T-helper 2 cell (primary cell): ENCODE measurements at regions not wholly inside any gene's neighbourhood (a gene's known extent, or its start where the extent isn't known, plus 50 kb on each side); places are given as distances from the start of the nearest gene placed in this dataset.

Experiments
- DNase-seq, 5 experiments: peaks; one replicate each; pipeline versions ENCODE4 v3.0.0 to v3.0.0-alpha.2; 2012 to 2022

DNA sequence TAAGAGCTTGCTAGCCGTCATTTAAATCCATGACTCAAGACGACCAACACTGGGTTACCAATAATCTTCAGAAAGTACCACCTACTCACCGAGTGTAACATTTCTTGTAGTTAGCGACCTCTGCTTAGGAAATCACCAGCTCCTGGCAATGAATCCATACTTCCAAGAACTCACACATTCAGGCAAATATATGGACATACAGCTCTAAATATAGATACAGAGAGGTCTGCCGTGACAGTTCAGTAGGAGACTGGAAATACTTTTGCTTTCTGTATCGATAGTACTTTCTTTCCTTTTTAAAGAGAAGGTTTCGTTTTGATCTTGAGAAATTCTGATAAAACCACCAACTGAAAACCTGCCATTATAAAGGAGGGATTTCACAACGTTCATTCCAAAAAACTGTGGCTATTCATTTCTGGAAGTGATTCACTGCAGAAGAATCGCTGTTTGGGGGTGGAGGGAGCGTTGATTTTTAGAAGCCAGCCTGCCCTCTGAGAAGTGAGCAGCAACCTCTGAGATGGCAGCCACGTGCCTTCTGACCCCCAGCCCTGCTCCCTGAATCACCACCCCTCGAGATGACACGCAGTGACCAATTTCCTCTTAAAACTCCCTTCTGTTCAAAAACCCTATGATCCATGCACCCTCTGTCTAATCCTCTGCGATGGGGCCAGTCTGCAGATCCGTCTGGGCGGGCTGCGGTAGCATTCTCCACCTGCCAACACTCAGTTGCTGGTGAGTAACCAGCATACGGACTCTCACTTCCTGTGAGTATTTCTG lies 179.0 kb upstream of the KLF14 start:
- DNase-seq, result peak; percentile 55 to 93 (median 81)

DNA sequence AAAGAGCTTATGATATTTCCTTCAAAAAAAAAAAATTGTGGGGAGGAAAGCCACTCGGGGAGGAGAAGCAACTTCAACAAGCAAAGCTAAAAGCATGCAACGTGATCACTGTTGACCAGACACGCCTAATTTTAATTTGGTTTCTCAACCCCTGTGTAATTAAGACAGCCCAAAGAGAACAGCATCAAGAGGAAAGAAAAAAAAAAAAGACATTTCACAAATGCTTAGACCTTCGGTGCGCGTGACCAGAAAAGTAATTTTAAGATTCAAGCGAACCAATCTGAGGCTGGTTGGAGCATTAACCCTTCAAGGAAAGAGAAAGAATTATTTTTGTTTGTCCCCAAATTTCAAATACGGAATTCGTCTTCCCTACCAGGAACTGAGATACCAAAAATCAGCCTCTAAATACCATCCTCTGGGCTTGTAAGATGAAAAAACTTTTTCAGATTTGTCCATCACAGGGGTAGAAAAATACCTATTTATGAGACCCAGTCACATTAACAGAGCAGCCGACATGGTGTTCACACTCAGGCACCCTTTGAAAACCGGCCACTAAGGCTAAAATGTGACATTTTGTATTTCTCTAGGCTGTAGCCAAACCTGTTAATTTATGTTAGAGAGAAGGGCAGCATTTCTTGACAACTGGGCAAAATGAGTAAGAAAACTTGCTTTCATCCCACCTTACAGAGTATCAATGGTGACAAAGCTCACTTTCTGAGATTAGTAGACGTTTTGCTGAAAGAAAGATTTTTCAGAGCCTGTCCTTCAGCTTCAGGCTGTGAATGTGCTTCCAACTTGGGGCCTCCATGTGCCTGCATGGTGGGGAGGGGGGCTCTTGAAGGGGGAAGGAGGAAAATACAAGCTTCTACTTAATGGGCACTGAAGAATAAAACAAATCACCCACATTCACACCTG lies 179.9 kb upstream of the KLF14 start:
- DNase-seq, result no peak

GRCh38 chr7:130914554-130915294 lies 180.7 kb upstream of the KLF14 start:
- DNase-seq, result no peak

GRCh38 chr7:130917669-130918128 lies 183.7 kb upstream of the KLF14 start:
- no peak for DNase-seq

DNA sequence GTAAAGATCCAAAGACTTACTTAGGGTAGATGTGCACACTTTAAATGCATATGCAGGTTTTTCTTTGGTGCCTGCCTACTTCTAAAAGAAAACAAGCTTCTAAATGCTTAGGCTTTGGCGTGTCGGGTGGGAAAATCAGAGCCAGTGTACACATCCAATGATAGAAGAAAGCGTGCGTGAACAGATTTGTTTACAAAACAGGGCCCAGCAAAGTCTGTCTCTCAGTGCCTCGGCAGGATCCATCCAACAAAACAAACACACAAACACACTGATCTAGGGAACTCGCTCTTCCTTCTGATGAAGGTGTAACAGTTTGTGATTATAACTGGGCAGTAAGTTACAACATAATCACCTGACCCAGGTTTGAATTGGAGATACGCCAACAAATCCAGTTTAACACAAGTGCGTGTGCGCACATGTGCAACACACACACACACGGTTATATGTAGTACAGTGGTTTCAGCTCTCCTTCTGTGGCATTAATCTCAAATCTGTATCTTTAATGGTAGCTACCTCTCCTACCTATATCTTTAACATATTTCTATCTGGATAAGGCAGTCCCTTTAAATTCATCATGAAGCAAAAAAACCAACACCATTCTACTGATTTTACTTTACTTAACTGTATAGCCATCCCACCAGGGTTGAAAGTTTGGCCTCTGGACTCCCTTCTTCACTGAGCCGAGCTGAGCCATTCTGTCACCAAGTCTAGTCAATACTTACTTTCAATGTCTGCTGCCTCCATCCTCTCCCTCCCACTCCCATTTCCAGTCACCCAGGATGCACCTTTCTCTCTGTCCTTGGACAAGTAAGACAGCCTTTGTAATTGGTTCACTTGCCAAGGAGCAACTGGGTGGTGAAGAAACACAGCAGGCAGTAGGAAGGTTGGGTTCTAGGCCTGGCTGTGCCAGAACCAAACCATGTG lies 184.4 kb upstream of the KLF14 start:
- peak in 1 of 5 experiments; percentile 65 for DNase-seq

DNA sequence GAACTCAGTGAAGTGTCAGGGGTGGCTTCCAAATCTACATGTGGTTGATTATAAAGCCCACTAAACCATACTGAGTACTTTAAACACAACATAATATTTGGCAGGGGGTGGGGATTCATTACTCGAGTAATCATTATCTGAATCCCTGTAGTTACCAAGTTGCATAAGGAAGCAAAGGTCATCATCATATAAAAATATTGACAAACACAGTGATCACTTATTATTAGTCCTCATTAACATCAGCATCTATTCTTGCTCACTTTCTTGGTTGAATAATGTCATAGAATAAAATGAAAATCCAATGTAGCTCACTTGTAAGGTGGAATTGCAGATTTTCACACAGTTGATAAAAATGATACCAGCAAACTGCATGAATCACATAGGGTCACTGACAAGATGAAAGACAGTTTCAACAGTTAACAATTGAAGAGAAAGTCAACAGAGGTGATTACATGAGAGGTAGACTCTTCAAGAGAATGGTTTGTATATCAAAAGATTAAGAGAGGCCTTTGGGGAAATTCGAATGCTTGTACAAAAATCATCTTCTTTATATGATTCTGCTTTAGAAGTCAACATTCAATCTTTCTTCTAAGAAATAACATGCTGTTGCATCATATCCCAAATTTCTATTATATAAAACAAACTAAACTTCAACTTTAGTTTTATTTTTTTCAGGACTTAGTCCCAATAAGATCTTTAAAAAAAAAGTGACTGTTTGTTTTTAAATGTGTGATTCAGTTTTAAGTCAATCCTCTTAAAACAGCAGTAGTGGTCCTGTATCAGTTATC lies 185.5 kb upstream of the KLF14 start:
- no peak for DNase-seq

- no peak for DNase-seq
Measured at GRCh38 chr7:130920122-130920521, 186.1 kb upstream of the KLF14 start.

- no peak for DNase-seq
Measured at GRCh38 chr7:130921391-130922180, 187.6 kb upstream of the KLF14 start.

GRCh38 chr7:130922206-130923112 lies 188.5 kb upstream of the KLF14 start:
- DNase-seq, result no peak

- DNase-seq, result no peak
Measured at GRCh38 chr7:130923365-130923764, 189.4 kb upstream of the KLF14 start.

DNA sequence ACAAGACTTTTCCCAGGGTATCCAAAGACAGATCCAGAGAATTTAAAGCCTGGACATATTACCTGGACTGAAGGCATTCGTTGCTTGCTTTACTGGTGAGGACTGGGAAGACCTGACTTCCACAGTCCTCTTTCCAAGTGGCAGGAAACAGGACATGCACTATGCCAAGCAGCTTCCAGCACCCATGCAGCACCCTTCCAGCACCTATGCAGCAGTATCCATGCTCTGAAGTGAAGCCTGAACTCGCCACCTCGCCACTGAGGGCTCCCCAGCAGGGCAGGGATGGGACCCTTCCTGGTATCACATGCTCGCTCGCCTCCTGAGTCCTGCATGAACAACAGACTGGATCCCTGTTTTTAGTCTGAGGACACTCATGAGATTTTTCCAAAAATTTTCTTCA lies 189.9 kb upstream of the KLF14 start:
- DNase-seq, result no peak

- DNase-seq, result peak in 1 of 5 experiments; percentile 63
Measured at GRCh38 chr7:130925136-130925794, 191.3 kb upstream of the KLF14 start.

- peak in 1 of 5 experiments; percentile 68 for DNase-seq
Measured at GRCh38 chr7:130926001-130926691, 192.1 kb upstream of the KLF14 start.

DNA sequence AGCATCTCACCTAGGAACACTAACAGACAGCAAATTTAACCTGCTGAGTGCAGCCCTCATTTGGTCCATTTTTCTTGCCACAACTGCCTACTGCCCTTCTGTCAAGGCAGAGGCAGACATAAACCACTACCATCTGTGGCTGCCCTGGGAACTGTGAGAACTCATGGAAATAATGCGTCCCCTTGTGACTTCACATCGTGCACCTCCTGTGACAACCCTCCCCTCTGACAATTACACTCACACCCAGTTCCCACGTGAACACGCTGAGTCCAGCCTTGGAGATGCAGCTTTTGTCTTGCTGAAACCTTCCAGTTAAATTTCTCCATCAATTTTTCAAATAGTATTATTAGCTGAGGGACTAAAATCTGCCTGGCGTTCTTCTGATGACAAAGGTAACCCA lies 193.1 kb upstream of the KLF14 start:
- no peak for DNase-seq

- DNase-seq, result no peak
Measured at GRCh38 chr7:130927564-130927963, 193.6 kb upstream of the KLF14 start.

DNA sequence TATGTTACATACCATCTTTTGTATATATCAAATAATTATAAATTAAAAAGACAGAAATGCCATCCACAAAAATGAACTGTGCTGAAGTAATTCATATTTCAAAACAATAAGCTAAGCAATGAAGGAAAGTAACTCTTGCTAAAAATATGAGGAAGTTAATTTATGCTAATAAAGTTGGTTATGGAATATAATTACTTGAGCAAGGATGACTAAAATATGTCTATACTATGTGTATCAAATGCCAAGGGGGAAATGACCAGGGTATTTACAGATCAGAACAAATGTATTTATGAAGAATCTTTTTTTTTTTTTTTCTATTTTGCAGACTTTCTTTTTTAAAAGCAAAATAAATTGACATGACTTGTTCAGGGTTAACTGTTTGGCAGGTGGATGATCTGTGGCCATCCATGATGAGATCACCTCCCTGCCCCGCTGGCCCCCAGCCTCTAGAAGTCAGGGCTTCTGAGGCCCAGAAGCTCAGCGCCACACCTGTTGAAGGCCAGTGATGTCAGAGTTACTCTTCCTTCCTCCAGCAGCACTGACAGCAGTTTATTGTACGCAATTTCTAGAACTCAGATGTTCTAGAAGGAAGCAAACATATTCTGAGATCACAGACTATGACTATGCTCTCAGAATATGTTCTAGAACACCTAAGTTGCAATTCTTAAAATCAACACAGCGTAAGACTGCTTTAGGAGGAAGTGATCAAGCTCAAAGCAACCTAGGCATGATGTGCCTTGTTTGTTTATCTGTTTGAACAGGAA lies 196.1 kb upstream of the KLF14 start:
- peak in 3 of 5 experiments; percentile 27 to 75 (median 43) for DNase-seq

DNA sequence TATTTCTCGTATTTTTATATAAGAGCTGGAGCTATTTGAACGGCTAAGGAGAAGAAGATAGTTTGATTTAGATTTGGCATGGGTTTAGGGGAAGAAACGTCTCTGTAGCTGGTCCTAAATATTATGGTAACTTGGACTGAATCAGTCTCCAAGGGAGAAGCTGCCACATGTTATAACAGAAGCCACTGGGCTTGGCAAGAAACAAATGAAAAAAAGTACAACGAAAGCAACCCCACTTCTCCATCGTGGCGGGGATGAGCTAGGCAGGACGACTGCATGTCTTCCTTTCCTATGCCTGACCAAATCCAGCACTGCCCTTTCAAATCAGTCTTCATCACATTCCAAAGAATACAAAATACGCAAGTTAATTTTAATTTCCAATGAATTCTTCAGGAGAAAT lies 196.7 kb upstream of the KLF14 start:
- DNase-seq, result no peak
